HepG2 (cell line): ENCODE measurements at regions not wholly inside any gene's neighbourhood (a gene's known extent, or its start where the extent isn't known, plus 50 kb on each side); places are given as distances from the start of the nearest gene placed in this dataset.

Experiments used
- BRCA1 ChIP-seq: sonication (generic); formaldehyde crosslinking; IDR thresholded peaks from 2 replicates; pipeline ENCODE4 v1.4.0; 2020; ENCODE audit warnings: missing genetic modification reagents
- CEBPG ChIP-seq: IDR thresholded peaks from 2 replicates; pipeline ENCODE4 v1.6.1; 2016
- CREBL2 ChIP-seq: sonication (generic); formaldehyde crosslinking; IDR thresholded peaks from 2 replicates; pipeline ENCODE4 v1.8.1; 2023; ENCODE audit warnings: missing genetic modification reagents, mild to moderate bottlenecking, borderline replicate concordance
- CREM ChIP-seq, 2 experiments: sonication (generic) in 1 of 2; formaldehyde crosslinking in 1 of 2; IDR thresholded peaks; 2 replicates each; pipeline versions ENCODE4 v1.4.0 to v1.6.1; 2016 to 2020; ENCODE audit warnings: antibody characterized with exemption in 1 of 2, mild to moderate bottlenecking in 1 of 2, missing genetic modification reagents in 1 of 2
- CSRNP2 ChIP-seq: sonication (generic); formaldehyde crosslinking; conservative IDR thresholded peaks from 2 replicates; pipeline ENCODE4 v1.8.0; 2022; ENCODE audit warnings: low read depth, missing genetic modification reagents
- ELF1 ChIP-seq: sonication (generic); formaldehyde crosslinking; IDR thresholded peaks from 2 replicates; pipeline ENCODE4 v1.4.0; 2020; ENCODE audit warnings: missing genetic modification reagents
- GMEB2 ChIP-seq: IDR thresholded peaks from 2 replicates; pipeline ENCODE4 v1.6.1; 2016; ENCODE audit warnings: missing biosample characterization, missing genetic modification reagents, low read depth
- MAX ChIP-seq: IDR thresholded peaks from 2 replicates; pipeline ENCODE4 v1.6.1; 2012; ENCODE audit warnings: inconsistent platforms
- NFAT5 ChIP-seq: sonication (generic); formaldehyde crosslinking; IDR thresholded peaks from 2 replicates; pipeline ENCODE4 v1.4.0; 2020; ENCODE audit warnings: missing genetic modification reagents
- NFYC ChIP-seq: IDR thresholded peaks from 2 replicates; pipeline ENCODE4 v1.6.1; 2016; ENCODE audit warnings: missing genetic modification reagents, missing compliant biosample characterization
- RCOR2 ChIP-seq: IDR thresholded peaks from 2 replicates; pipeline ENCODE4 v1.6.1; 2016; ENCODE audit warnings: missing biosample characterization, missing genetic modification reagents
- SMAD3 ChIP-seq: sonication (generic); formaldehyde crosslinking; IDR thresholded peaks from 2 replicates; pipeline ENCODE4 v1.4.0; 2020; ENCODE audit warnings: missing genetic modification reagents
- TCF7L2 ChIP-seq: IDR thresholded peaks from 2 replicates; pipeline ENCODE4 v1.6.1; 2011; ENCODE audit warnings: mild to moderate bottlenecking, low read depth, low read length, moderate library complexity
- ZBTB7A ChIP-seq: sonication (generic); formaldehyde crosslinking; IDR thresholded peaks from 2 replicates; pipeline ENCODE4 v1.8.0; 2022; ENCODE audit warnings: mild to moderate bottlenecking, missing genetic modification reagents
- ZFP36L1 ChIP-seq: sonication (generic); formaldehyde crosslinking; IDR thresholded peaks from 2 replicates; pipeline ENCODE4 v1.8.0; 2022; ENCODE audit warnings: mild to moderate bottlenecking, missing genetic modification reagents, moderate library complexity
- ZFYVE20 ChIP-seq: sonication (generic); formaldehyde crosslinking; IDR thresholded peaks from 2 replicates; pipeline ENCODE4 v1.8.0; 2023; ENCODE audit warnings: low read depth, mild to moderate bottlenecking, moderate library complexity, missing genetic modification reagents, borderline replicate concordance
- ZNF460 ChIP-seq: sonication (generic); formaldehyde crosslinking; IDR thresholded peaks from 2 replicates; pipeline ENCODE4 v1.5.1; 2020; ENCODE audit warnings: missing genetic modification reagents, mild to moderate bottlenecking, borderline replicate concordance
- ZNF530 ChIP-seq: sonication (generic); formaldehyde crosslinking; IDR thresholded peaks from 2 replicates; pipeline ENCODE4 v1.5.0; 2020; ENCODE audit warnings: low read depth, mild to moderate bottlenecking, missing genetic modification reagents
- ZNF562 ChIP-seq: sonication (generic); formaldehyde crosslinking; IDR thresholded peaks from 2 replicates; pipeline ENCODE4 v1.8.0; 2022; ENCODE audit warnings: missing genetic modification reagents, borderline replicate concordance
- ZNF616 ChIP-seq: sonication (generic); formaldehyde crosslinking; IDR thresholded peaks from 2 replicates; pipeline ENCODE4 v1.5.0; 2020; ENCODE audit warnings: low read depth, mild to moderate bottlenecking, missing genetic modification reagents
- ZNF766 ChIP-seq: sonication (generic); formaldehyde crosslinking; IDR thresholded peaks from 2 replicates; pipeline ENCODE4 v1.5.0; 2020; ENCODE audit warnings: missing genetic modification reagents, borderline replicate concordance

- TF ChIP-seq CSRNP2 (CRISPR knock-in tag) = no peak
- peak; percentile 63 for TF ChIP-seq ZNF766 (CRISPR knock-in tag)
- TF ChIP-seq ZFYVE20 (CRISPR knock-in tag) = no peak
- TF ChIP-seq MAX = no peak
- TF ChIP-seq ZNF460 (CRISPR knock-in tag) = no peak
- TF ChIP-seq CEBPG = no peak
- TF ChIP-seq ZBTB7A = no peak; the same call in 1 of the 2 replicates
- no peak; the same call in 1 of the 2 replicates for TF ChIP-seq ZNF530 (CRISPR knock-in tag)
- no peak; the same call in 1 of the 2 replicates for TF ChIP-seq ZNF616 (CRISPR knock-in tag)
- TF ChIP-seq NFAT5 (CRISPR knock-in tag) = no peak
- no peak for TF ChIP-seq CREBL2 (CRISPR knock-in tag)
- no peak for TF ChIP-seq NFYC (CRISPR knock-in tag)
- no peak for TF ChIP-seq ELF1 (CRISPR knock-in tag)
- no peak for TF ChIP-seq SMAD3 (CRISPR knock-in tag)
- no peak for TF ChIP-seq CREM (IDR thresholded peaks at IDR 0.05)
- no peak for TF ChIP-seq CREM (CRISPR knock-in tag; IDR thresholded peaks at IDR 0.05)
- no peak for TF ChIP-seq BRCA1 (CRISPR knock-in tag)
- TF ChIP-seq TCF7L2 = no peak
- TF ChIP-seq ZNF562 (CRISPR knock-in tag) = no peak
- no peak for TF ChIP-seq ZFP36L1 (CRISPR knock-in tag)
- TF ChIP-seq RCOR2 (CRISPR knock-in tag) = no peak
- TF ChIP-seq GMEB2 = no peak
These were observed 134.3 kb upstream of the HAAO start (continued) for GRCh38 chr2:42926434-42927333.
